NCI-H1417 (cell line): ENCODE measurements at regions not wholly inside any gene's neighbourhood (a gene's known extent, or its start where the extent isn't known, plus 50 kb on each side); places are given as distances from the start of the nearest gene placed in this dataset.
"Not testable (repeated sequence)": the region's sequence is repeated elsewhere in the genome, so short reads cannot be mapped to it uniquely, and the experiment has no call there.

Experiments
- DNase-seq, 3 experiments: peaks; one replicate each; lab custom pipeline; 2025; lab: John Stamatoyannopoulos, UW

DNA sequence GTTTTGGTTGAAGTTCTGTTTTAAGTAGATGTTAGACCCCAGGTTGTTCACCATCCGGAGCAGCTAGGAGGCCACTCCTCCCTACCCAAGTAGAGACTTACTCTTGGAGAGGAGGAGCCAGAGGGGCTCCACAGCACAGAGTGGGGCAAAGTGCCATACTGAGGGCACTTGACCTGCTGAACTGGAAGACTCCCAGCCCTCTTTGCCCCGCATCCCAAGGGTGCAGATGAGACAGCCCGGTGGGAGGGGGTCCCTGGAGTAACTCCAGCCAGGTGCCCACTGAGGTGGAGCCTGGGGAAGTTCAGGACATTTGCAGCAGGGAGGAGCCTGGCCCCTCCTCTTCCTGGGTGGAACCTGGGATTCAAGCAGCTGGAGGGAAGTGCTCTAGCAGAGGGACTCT lies 102.1 kb upstream of the GPR6 start:
- no peak for DNase-seq

DNA sequence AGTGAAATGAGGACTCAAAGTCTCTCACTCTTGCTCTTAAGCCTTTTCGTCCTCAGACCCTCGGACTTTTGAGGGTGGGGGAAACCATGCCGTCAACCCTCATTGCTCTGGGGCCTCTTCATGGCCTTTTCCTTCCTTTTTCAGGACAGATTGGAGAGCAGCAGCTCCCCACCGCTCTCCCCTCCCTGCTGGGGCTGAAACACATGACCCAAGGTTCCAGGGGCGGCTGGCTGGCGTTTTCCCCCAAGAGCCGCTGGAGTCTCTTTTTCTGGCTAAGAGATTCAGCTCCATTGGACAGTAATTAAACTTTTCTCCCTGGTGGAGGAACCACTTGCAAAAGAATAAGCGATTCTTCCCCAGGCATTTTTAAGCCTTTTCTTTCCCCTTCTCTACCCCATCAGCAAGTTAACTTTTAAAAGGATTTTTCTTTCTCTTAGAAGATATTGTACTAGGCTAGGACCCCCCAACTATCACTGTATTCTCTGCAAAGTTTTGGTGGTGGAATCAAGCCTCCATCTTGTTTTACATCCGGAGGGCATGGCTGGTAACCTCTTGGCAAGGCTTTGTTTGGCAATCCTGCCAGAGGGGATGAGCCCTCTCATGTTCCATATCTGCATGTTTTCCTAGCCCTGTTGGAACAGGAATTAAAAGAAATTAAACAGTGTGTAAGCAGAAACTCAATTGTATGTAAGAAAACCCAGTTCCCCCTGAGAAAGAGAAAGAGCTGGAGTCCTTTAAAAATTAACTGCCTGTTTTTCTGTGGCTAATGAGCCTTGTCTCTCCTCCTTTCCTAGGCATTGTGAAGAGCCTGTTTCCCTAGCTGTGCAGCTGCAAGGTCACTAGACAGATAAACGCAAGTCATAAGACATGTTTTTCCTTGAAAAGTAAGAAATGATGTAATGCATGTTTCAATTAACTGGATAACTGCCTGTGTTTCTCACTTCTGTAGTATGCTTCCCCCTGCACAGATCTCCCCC lies 100.8 kb upstream of the GPR6 start:
- DNase-seq: peak in 1 of 3 experiments; percentile 4

DNA sequence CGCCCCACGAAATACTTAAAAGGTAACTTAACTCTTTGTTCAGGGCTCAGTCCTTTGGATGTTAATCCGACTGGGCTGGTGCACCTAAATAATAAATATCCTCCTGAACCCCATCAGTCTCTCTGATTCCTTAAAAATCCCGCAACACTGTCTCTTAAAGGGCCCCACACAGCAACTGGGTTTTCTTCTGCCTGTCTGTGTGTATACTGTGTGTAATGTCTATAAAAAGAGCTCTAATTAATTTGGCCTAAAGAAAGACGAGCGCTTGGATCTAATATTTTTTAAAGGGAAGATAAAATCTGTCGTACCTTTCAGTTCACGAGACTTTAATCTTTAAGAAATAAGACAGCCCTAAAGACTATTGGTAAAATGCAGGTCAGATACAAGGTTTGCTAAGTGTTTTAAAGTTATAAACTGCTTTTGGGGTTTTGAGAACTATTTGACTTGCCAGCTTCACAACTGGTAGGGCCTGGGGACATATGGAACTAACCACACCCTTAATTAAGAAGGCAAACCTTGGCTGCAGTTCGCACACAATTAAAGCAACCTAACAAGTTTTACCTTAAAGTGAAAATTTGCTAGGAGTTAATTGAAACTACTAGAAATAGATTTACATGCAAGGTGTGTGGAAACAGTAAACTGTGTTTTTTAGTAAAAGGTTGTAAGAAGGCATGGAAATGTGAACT lies 100.0 kb upstream of the GPR6 start:
- DNase-seq: peak in 1 of 3 experiments; percentile 12

DNA sequence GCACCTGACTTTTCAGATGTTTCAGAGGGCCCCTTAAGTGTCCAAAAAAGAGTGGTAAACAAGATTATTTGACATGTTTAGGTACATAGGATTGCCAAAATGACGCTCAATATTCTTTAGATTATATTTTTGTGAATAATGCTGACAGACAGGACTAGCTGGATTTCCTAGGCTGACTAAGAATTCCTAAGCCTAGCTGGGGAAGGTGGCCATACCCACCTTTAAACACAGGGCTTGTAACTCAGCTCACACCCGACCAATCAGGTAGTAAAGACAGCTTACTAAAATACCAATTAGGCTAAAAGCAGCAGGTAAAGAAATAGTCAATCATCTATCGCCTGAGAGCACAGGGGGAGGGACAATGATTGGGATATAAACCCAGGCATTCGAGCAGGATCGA lies 99.0 kb upstream of the GPR6 start:
- DNase-seq: not testable (repeated sequence)

DNA sequence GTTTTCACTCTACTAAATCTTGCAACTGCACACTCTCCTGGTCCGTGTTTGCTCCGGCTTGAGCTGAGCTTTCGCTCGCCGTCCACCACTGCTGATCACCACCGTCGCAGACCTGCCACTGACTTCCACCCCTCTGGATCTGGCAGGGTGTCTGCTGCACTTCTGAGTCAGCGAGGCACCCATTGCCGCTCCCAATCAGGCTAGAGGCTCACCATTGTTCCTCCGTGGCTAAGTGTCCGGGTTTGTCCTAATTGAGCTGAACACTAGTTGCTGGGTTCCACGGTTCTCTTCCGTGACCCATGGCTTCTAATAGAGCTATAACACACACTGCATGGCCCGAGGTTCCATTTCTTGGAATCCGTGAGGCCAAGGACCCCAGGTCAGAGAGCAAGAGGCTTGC lies 98.6 kb upstream of the GPR6 start:
- DNase-seq: no peak

DNA sequence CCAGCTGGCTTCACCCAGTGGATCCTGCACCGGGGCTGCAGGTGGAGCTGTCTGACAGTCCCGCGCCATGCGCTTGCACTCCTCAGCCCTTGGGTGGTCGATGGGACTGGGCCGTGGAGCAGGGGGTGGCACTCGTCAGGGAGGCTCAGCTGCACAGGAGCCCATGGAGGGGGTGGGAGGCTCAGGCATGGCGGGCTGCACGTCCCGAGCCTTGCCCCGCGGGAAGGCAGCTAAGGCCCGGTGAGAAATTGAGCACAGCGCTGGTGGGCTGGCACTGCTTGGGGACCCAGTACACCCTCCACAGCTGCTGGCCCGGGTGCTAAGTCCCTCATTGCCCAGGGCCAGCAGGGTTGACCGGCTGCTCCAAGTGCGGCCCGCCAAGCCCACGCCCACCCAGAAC lies 97.0 kb upstream of the GPR6 start:
- DNase-seq: not testable (repeated sequence)

DNA sequence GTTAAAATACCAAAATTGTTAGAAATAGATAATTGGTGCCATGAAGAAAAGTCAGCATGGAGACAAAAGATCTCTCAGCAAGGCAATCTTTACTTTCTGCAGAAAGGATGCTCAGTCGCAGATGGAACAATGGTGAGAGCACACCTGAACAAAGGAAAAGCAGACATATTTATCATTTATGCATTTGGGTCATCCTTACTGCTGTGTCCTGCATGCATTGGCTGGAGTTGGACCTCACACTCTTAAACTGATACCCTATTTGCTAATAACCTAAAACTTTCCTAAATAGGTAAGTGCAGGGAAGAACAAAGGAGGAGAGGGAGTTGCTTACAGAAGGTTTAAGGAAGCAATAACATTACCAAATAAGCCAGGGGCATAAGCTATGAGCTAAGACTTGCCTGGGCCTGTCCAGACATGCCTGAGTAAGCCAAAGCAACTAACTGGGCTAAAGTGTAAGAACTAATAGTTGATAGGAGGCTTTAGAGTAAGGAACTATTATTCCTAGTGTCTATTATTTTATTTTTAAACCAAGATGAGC lies 96.1 kb upstream of the GPR6 start:
- DNase-seq: not testable (repeated sequence)

DNA sequence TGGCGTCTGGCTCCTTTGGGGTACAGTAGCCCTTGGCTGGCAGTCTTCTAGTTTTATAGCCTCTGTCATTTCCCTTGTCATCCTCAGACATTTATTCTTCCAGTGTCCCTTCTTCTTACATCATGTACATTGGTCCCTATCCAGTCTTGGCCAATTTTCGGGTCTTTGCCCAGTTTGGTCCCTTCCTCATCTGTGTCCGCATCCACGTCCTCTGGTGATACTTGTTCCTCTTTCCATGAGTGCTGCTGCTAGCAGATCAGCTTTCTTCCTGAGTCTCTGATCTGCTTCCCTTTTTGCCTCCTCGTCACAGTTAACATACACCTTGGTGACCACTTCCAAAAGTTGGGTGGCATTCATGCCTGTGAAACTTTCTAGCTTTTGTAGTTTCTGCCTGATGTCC lies 86.2 kb upstream of the GPR6 start:
- DNase-seq: no peak

DNA sequence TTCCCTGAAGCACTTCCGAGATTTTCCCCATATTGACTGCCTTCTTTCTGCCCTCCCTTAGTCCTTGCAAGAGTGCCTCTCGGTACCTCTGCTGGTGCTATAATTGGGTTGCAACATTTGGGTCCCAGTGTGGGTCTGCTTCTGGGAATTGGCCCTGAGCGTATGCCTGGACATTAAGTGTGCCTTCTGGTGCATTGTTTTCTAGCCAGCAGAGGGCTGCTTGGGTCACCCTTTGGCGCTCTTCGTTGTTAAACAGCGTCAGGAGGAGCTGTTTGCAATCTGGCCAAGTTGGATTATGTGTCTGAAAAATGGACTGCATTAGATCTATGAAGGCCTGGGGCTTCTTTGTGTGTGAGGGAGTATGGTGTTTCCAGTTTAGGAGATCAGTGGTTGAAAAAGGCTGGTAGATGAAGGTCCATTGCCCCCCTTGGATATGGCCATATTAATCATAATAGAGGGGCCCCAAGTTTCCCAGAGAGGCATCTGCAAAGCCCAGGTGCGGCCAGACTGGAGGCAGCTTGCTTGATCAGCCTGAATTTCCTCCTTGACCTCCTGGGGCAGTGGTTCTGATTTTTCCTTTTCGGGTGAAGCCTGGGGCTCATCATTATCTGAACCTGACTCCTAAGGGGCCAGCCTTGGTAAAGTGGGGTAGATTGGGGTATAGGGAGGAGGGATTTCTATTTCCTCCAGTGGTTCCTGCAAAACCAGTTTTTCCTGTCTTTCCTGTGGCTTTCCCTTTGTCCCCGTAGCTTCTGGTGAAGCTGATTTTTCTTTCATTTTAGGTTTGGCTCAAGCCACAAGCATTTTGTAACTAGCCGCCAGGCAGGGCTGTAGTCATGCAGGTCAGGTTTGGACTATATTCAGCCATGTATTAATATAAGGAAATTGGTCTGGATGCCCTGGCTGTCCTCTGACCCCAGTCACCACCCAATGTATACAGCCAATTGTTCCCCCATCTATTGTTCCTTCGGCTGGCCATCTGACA lies 85.4 kb upstream of the GPR6 start:
- DNase-seq: peak in 2 of 3 experiments; percentile 66 to 88

DNA sequence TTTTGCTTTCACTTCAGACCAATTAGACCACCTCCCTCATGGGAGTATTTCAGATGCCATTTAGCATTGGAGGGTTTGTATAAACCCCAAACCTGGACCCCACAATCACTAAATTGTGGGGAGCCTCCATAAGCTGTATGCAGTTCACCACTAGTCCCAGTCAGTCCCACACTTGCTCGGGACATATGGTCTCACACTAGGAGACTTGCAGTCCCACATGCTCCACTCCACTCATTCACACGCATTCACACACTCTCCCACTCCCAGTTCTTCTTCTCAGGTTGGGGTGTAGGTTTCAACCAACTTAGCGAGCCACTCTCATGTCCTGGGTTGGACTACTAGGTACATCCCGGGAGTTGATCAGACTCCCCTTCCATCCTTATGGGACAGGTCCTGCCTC lies 84.5 kb upstream of the GPR6 start:
- DNase-seq: no peak

DNA sequence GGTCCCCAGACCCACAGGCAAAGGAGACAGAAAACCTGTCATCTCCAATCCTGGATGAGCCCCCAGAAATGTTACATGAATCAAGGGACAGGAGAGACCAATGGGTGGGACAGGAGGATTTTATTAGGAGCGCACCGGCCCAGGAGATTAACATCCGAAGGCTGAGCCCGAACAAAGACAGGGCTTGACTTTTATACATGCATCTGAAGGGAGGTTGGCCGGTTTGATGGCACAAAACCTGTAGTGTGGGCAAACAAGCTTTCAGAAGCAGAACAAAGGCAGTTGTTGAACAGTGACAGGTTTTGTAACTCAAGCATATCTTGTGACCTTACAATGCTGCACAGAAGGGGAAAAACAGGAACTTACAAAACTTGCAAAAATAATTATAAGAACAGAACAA lies 83.9 kb upstream of the GPR6 start:
- no peak for DNase-seq

DNA sequence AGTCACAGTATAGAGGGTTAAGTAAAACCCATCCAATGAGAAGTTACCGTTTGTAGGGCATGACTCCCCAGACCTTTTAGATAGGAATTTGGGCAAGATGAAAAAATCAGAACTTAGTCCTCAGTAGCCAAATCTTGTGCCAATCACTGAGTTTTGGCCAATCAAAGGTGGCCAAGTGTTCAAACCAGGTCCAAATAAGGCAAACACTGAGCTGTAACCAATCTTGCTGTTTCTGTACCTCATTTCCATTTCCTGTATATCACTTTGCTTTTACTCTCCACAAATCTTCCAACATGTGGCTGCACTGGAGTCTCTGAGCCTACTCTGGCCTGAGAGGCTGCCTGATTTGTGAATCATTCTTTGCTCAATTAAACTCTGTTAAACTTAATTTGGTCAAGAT lies 81.8 kb upstream of the GPR6 start:
- no peak for DNase-seq

DNA sequence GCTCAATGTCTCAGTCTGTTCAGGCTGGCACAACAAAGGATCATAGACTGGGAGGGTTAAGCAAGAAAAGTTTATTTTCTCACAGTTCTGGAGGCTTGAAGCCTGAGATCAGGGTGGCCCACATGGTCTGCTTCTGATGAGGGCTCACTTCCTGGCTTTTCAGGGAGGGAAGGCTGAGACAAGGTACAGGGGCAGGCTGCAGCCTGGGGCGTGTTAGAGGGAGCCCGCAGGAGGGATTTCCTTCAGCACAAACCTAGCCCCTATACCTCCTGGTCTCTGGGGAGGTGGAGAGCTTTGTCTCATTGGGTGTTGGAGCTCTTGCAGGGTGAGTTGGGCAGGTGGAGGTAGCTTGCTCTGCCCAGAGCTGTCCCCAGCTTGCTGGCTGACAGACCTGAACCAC lies 81.1 kb upstream of the GPR6 start:
- no peak for DNase-seq

DNA sequence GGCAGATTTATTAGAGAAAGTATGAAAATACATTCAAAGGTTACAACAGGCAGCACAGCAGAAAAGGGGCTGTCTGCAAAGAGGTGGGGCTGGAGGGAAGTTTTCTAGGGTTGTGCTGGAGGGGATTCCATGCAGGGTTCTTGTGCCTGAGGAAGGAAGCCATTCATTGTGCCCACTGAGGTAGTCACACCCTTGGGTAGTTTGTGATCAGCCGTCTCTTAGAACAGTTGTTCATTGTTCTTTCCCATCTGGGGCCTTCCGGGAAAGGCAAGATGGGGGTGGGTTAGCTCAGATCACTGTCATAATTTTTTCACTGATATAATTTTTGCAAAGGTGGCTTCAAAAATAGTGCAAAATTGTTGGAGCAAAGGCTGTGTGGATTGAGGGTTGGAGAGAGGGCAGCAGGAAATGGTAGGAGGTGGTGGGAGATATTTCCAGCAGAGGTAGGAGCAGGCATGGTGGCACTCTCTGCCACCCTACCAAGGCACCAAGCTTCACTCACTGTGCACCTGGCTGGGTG lies 80.5 kb upstream of the GPR6 start:
- DNase-seq: no peak

DNA sequence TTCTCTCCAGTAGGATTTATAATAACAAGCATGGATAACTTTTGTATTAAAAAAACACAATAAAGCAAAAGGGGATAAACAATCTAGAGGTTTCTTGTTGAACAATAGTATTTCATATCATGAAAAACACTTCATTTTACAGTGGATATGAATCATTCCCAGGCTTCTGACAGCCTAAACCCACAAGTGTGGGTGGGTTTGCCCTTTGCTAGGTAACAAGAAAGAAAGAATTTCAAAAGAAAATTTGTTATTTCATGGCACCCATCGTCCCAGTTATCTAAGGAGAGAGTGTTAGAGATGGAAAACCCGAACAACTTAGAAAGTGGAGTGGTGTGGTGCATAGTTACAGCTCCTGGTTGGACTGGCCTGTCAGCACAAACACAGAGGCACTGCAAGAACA lies 76.1 kb upstream of the GPR6 start:
- no peak for DNase-seq

DNA sequence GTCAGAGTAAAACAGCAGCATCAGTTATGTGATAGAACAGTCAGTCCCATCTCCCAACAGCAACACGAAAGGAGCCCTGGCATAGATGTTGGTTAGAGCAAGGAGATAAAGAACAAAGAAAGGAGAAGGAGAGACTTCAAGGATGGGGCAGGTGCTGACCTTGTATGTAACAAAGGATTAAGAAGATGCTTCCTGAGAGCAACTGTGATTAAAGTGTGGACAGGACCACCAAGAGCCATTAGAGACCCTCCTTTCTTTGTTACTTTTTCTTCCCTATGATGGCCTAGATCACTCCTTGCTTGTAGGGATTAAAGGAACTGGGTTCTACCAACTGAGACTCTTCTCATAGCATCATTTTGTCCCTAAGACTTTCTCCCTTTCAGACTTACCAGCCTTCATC lies 75.2 kb upstream of the GPR6 start:
- no peak for DNase-seq

DNA sequence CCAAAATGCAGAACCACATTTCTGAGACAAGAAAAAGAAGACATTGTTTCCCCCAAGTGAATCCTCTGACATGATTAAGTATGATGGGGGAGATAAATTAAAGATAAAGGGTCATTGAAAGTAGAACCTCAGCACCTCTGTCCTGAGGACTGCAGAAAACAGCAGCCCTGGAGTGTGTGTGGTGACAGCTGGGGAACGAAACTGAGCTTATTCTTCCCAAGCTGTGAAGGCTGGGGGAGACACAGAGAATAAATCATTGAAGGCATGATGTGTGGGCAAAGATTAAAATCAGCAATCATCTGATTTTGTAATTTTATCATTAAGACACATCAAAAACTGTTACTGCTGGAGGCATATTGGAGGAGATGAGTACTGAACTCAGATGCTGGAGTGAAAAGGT lies 67.5 kb upstream of the GPR6 start:
- DNase-seq: no peak

DNA sequence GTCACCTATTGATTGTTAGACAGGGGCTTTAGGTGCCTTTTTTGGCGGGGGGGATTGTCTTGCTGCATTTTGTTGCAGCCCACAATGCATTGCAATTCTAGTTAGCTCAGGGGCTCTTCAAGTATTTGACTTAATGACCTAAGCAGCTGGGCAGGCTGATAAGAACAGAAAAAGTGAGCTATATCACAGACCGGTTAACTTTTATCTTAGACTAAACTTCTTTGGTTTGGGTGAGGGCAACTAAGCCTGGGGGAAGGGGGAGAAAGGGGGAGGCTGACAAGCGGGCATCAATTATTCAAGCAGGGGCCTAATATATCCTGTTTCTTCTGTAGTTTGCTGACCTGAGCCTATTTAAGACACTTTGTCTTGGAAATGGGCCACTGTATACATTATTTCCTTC lies 66.0 kb upstream of the GPR6 start:
- no peak for DNase-seq

DNA sequence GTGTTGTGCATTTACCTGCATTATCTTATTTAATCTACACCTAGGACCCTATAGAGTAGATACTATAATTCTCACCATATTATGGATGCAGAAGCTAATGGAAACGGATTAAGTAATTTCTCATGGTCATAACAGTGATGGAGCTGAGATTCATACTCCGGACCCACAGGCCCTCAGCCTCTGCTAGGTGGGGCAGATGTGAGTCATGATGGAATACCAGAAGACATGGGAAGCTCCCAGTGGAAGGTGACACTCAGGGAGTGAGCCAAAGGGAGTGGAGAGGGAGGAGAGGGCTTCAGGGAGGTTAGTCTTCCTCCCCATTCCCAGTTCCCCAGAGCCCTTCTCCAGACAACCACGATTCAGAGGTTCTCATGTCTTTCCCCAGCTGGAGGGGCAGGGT lies 65.2 kb upstream of the GPR6 start:
- DNase-seq: no peak

DNA sequence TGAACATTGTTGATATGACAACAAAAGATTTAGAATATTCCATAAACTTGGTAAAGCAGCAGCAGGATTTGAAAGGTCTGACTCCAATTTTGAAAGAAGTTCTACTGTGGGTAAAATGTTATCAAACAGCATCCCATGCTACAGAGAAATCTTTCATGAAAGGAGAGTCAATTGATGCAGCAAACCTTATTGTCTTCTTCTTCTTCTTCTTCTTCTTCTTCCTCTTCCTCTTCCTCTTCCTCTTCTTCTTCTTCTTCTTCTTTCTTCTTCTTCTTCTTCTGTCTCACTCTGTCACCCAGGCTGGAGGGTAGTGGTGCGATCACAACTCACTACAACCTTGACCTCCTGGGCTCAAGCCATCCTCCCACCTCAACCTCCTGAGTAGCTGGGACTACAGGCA lies 62.4 kb upstream of the GPR6 start:
- DNase-seq: not testable (repeated sequence)

DNA sequence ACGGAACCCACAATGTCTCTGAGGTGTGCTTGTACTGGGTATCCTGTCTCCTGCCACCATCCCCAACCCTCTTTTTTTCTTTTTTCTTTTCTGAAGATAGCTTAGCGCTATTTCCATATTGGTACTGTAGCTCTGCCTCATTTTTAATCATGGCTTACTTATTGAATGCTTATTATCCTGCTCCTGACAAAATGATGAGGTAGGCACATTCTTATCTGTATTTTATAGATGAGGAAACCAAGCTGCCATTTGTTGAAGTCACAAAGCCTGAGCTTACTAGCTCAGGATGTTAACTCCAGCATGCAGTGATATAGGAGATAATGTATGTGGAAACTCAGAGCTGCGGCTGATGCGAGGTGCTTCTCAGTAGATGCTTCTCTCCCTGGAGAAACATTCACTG lies 61.4 kb upstream of the GPR6 start:
- no peak for DNase-seq

DNA sequence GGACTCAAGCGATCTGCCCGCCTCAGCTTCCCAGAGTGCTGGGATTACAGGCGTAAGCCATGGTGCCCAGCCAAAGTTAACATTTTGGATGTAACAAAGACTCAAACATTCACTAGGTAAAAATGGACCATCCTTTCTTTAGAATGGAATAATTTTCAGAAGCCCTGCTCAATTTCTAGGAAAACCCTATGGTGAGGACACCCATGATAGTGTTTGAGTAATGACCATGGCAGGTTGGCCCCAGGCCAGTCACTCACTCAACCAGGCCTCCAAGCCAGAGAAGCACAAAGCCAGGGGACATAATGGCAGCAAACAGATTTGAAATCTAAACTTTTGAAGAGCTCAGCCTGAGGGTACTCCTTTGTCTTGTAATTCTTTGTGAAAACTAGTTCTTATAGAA lies 59.9 kb upstream of the GPR6 start:
- DNase-seq: no peak
